ENCODE measurements at regions not wholly inside any gene's neighbourhood (a gene's known extent, or its start where the extent isn't known, plus 50 kb on each side); places are given as distances from the start of the nearest gene placed in this dataset.

GRCh38 chr10:2081501-2081900 lies 344.2 kb upstream of the ADARB2 start:
- no peak for DNase-seq (ENCODE audit: low read depth)
- no peak for TF ChIP-seq CTCF (conservative IDR thresholded peaks at IDR 0.05; ENCODE audit: low read depth, low read length)
- no peak overlapping the region for H3K4me3 ChIP-seq (ENCODE audit: low read depth, low read length)

GRCh38 chr10:2079603-2080078 lies 342.3 kb upstream of the ADARB2 start:
- peak; percentile 81 for DNase-seq (ENCODE audit: low read depth)
- no peak for TF ChIP-seq CTCF (conservative IDR thresholded peaks at IDR 0.05; ENCODE audit: low read depth, low read length)
- no peak overlapping the region for H3K4me3 ChIP-seq (ENCODE audit: low read depth, low read length)

- TF ChIP-seq CTCF (conservative IDR thresholded peaks at IDR 0.05; ENCODE audit: low read depth, low read length), result no peak
- DNase-seq (ENCODE audit: low read depth), result no peak
- no peak overlapping the region for H3K4me3 ChIP-seq (ENCODE audit: low read depth, low read length)
Measured at GRCh38 chr10:2077231-2077630, 339.9 kb upstream of the ADARB2 start.

GRCh38 chr10:2076528-2076927 lies 339.2 kb upstream of the ADARB2 start:
- TF ChIP-seq CTCF (conservative IDR thresholded peaks at IDR 0.05; ENCODE audit: low read depth, low read length), result no peak
- DNase-seq (ENCODE audit: low read depth), result no peak
- no peak overlapping the region for H3K4me3 ChIP-seq (ENCODE audit: low read depth, low read length)

- TF ChIP-seq CTCF (conservative IDR thresholded peaks at IDR 0.05; ENCODE audit: low read depth, low read length), result no peak
- DNase-seq (ENCODE audit: low read depth), result no peak
- H3K4me3 ChIP-seq (ENCODE audit: low read depth, low read length), result no peak overlapping the region
Measured at GRCh38 chr10:2067015-2067414, 329.7 kb upstream of the ADARB2 start.

- no peak for TF ChIP-seq CTCF (conservative IDR thresholded peaks at IDR 0.05; ENCODE audit: low read depth, low read length)
- no peak for DNase-seq (ENCODE audit: low read depth)
- H3K4me3 ChIP-seq (ENCODE audit: low read depth, low read length), result no peak overlapping the region
Measured at GRCh38 chr10:2054728-2055127, 317.4 kb upstream of the ADARB2 start.

- DNase-seq (ENCODE audit: low read depth), result no peak
- no peak for TF ChIP-seq CTCF (conservative IDR thresholded peaks at IDR 0.05; ENCODE audit: low read depth, low read length)
Measured at GRCh38 chr10:2053805-2054204, 316.5 kb upstream of the ADARB2 start.

More at GRCh38 chr10:2053805-2054204, 316.5 kb upstream of the ADARB2 start:
- H3K4me3 ChIP-seq (ENCODE audit: low read depth, low read length), result no peak overlapping the region
